GM23338 (cell line): ENCODE measurements at regions not wholly inside any gene's neighbourhood (a gene's known extent, or its start where the extent isn't known, plus 50 kb on each side); places are given as distances from the start of the nearest gene placed in this dataset.

Experiments used
- ATAC-seq: fragments of 200-7000 bp; cut with Tn5 transposase; 3 replicates; pipeline ENCODE4 v1.9.1; 2020
- DNase-seq: peaks from one replicate; pipeline ENCODE4 v3.0.0-alpha.2; 2015; ENCODE audit warnings: low spot score
- H2AFZ ChIP-seq: fragments of 200-600 bp; sonication (generic); 2 replicates; pipeline ENCODE4 v1.8.0; 2016; ENCODE audit warnings: antibody characterized with exemption, mild to moderate bottlenecking, moderate library complexity
- H3F3A ChIP-seq: fragments of 200-600 bp; sonication (generic); replicated peaks from 2 replicates; pipeline ENCODE4 v1.8.0; 2017; ENCODE audit warnings: antibody characterized with exemption, mixed run types, low read depth
- H3K27ac ChIP-seq: fragments of 200-600 bp; sonication (generic); 2 replicates; pipeline ENCODE4 v1.6.1; 2016; ENCODE audit warnings: low read depth
- H3K27me3 ChIP-seq: fragments of 200-600 bp; sonication (generic); 2 replicates; pipeline ENCODE4 v1.8.0; 2016; ENCODE audit warnings: mild to moderate bottlenecking, mixed run types, moderate library complexity; ENCODE audit not compliant: insufficient read depth
- H3K36me3 ChIP-seq: fragments of 200-600 bp; sonication (generic); 2 replicates; pipeline ENCODE4 v1.8.0; 2016; ENCODE audit warnings: mild to moderate bottlenecking; ENCODE audit not compliant: insufficient read depth
- H3K4me1 ChIP-seq: fragments of 200-600 bp; sonication (generic); 2 replicates; pipeline ENCODE4 v1.8.0; 2016; ENCODE audit warnings: mild to moderate bottlenecking, moderate library complexity; ENCODE audit not compliant: insufficient read depth
- H3K4me2 ChIP-seq: fragments of 200-600 bp; sonication (generic); 2 replicates; pipeline ENCODE4 v1.7.1; 2017; ENCODE audit warnings: mixed run types
- H3K4me3 ChIP-seq: fragments of 200-600 bp; sonication (generic); 2 replicates; pipeline ENCODE4 v1.6.1; 2016; ENCODE audit warnings: mixed run types
- H3K79me2 ChIP-seq: fragments of 200-600 bp; sonication (generic); replicated peaks from 2 replicates; pipeline ENCODE4 v1.8.0; 2017; ENCODE audit warnings: mild to moderate bottlenecking; ENCODE audit not compliant: insufficient read depth
- H3K9me2 ChIP-seq: fragments of 200-600 bp; sonication (generic); 2 replicates; pipeline ENCODE4 v1.8.0; 2017; ENCODE audit not compliant: insufficient read depth
- H4K20me1 ChIP-seq: fragments of 200-600 bp; sonication (generic); replicated peaks from 2 replicates; pipeline ENCODE4 v1.8.0; 2017; ENCODE audit warnings: mild to moderate bottlenecking; ENCODE audit not compliant: insufficient read depth
- H3K27ac Mint-ChIP-seq: 2 replicates; pipeline ENCODE4 v1.8.0; 2020; ENCODE audit warnings: inconsistent platforms, mild to moderate bottlenecking, moderate library complexity, mixed read lengths
- H3K27me3 Mint-ChIP-seq: 3 replicates; pipeline ENCODE4 v1.8.0; 2022; ENCODE audit warnings: low read depth, mild to moderate bottlenecking, moderate library complexity, mixed read lengths, inconsistent platforms; ENCODE audit not compliant: insufficient read depth, poor library complexity
- H3K36me3 Mint-ChIP-seq: 3 replicates; pipeline ENCODE4 v1.8.0; 2021; ENCODE audit warnings: low read depth, mild to moderate bottlenecking, inconsistent platforms, moderate library complexity, mixed read lengths
- H3K4me1 Mint-ChIP-seq: 3 replicates; pipeline ENCODE4 v1.8.0; 2020; ENCODE audit warnings: mild to moderate bottlenecking, inconsistent platforms, mixed read lengths
- H3K4me3 Mint-ChIP-seq: 3 replicates; pipeline ENCODE4 v1.8.0; 2021; ENCODE audit warnings: moderate library complexity, mild to moderate bottlenecking, inconsistent platforms, mixed read lengths
- H3K9me3 Mint-ChIP-seq: 3 replicates; pipeline ENCODE4 v1.8.0; 2020; ENCODE audit warnings: moderate library complexity, mild to moderate bottlenecking, inconsistent platforms, mixed read lengths
- EZH2phosphoT487 ChIP-seq: fragments of 200-600 bp; sonication (generic); IDR thresholded peaks from one replicate; pipeline ENCODE4 v1.8.1; 2018; ENCODE audit warnings: antibody characterized with exemption; ENCODE audit not compliant: unreplicated experiment
- TF ChIP-seq, protein P1 (sequence below), 2 experiments: fragments of 200-600 bp in 1 of 2; sonication (generic) in 1 of 2; conservative IDR thresholded peaks; 2 replicates each; pipeline versions ENCODE4 v1.5.1 to v1.6.1; 2016 to 2017; ENCODE audit warnings: antibody characterized with exemption in 2 of 2, low read depth in 2 of 2, mild to moderate bottlenecking in 2 of 2, moderate library complexity in 1 of 2

DNA sequence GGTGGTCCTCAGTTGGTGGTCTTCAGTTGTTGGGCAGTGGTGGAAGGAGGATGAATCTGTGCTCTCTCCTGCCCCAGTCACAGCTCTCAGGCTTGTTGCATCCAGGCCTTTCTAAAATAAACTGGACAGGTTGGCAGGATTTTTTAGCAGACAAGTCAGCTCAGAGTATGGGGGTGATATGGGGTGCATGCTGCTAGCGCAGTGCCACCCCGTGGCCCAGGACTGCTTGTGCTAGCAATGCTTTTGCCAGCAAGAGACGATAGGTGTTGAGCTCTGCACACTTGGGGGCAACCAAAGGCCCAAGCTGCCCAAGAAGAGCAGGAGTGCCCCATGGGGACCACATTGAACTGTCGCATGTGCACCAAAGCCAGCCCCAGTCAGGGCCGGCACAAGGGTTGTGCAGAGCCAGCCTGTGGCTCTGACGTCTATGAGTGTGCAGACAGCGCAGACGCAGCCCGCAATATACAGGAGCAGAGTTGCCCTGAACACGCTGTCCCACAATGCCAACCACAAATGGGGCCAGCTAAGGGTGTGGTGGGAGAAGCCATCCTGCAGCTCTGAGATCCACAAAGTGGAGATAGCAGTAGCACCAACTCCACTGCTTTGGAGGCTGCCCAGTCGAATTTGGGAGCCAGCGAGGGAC, 49.8 kb upstream of the PDSS1 start:
- no peak overlapping the region for H2AFZ ChIP-seq
- no peak overlapping the region for H3K27ac Mint-ChIP-seq
- peaks cover 3% of the 10 kb centered on the region for H3K27me3 Mint-ChIP-seq

More for the DNA sequence above, 49.8 kb upstream of the PDSS1 start:
- no peaks in the 10 kb centered on the region for H3K36me3 Mint-ChIP-seq
- H3F3A ChIP-seq, result no peaks in the 10 kb centered on the region
- H3K79me2 ChIP-seq, result no peaks in the 10 kb centered on the region
- H3K4me2 ChIP-seq, result no peak overlapping the region
- TF ChIP-seq EZH2phosphoT487, result no peak
- TF ChIP-seq, protein P1, sequence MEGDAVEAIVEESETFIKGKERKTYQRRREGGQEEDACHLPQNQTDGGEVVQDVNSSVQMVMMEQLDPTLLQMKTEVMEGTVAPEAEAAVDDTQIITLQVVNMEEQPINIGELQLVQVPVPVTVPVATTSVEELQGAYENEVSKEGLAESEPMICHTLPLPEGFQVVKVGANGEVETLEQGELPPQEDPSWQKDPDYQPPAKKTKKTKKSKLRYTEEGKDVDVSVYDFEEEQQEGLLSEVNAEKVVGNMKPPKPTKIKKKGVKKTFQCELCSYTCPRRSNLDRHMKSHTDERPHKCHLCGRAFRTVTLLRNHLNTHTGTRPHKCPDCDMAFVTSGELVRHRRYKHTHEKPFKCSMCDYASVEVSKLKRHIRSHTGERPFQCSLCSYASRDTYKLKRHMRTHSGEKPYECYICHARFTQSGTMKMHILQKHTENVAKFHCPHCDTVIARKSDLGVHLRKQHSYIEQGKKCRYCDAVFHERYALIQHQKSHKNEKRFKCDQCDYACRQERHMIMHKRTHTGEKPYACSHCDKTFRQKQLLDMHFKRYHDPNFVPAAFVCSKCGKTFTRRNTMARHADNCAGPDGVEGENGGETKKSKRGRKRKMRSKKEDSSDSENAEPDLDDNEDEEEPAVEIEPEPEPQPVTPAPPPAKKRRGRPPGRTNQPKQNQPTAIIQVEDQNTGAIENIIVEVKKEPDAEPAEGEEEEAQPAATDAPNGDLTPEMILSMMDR (conservative IDR thresholded peaks at IDR 0.05; ENCODE audit: low read depth in 2 of 2), result peak; percentile 13 to 41; a peak in 3 of 4 replicates
- H3K27me3 ChIP-seq, result no peaks in the 10 kb centered on the region
- H3K9me3 Mint-ChIP-seq, result no peaks in the 10 kb centered on the region
- ATAC-seq (peak; percentile 45; the same call in 2 of the 3 replicates), DNase-seq (no peak)
- H3K4me1 ChIP-seq, result no peaks in the 10 kb centered on the region
- H3K27ac ChIP-seq, result no peak overlapping the region
- H3K4me3 ChIP-seq, result no peak overlapping the region
- H3K4me1 Mint-ChIP-seq, result no peaks in the 10 kb centered on the region
- H4K20me1 ChIP-seq, result no peaks in the 10 kb centered on the region
- no peaks in the 10 kb centered on the region for H3K9me2 ChIP-seq
- no peak overlapping the region for H3K4me3 Mint-ChIP-seq
- no peaks in the 10 kb centered on the region for H3K36me3 ChIP-seq
